GM23338 (cell line): ENCODE measurements at regions not wholly inside any gene's neighbourhood (a gene's known extent, or its start where the extent isn't known, plus 50 kb on each side); places are given as distances from the start of the nearest gene placed in this dataset.

Source experiments
- ATAC-seq: fragments of 200-7000 bp; cut with Tn5 transposase; 3 replicates; pipeline ENCODE4 v1.9.1; 2020
- DNase-seq: peaks from one replicate; pipeline ENCODE4 v3.0.0-alpha.2; 2015; ENCODE audit warnings: low spot score
- H2AFZ ChIP-seq: fragments of 200-600 bp; sonication (generic); 2 replicates; pipeline ENCODE4 v1.8.0; 2016; ENCODE audit warnings: antibody characterized with exemption, mild to moderate bottlenecking, moderate library complexity
- H3F3A ChIP-seq: fragments of 200-600 bp; sonication (generic); replicated peaks from 2 replicates; pipeline ENCODE4 v1.8.0; 2017; ENCODE audit warnings: antibody characterized with exemption, mixed run types, low read depth
- H3K27ac ChIP-seq: fragments of 200-600 bp; sonication (generic); 2 replicates; pipeline ENCODE4 v1.6.1; 2016; ENCODE audit warnings: low read depth
- H3K27me3 ChIP-seq: fragments of 200-600 bp; sonication (generic); 2 replicates; pipeline ENCODE4 v1.8.0; 2016; ENCODE audit warnings: mild to moderate bottlenecking, mixed run types, moderate library complexity; ENCODE audit not compliant: insufficient read depth
- H3K36me3 ChIP-seq: fragments of 200-600 bp; sonication (generic); 2 replicates; pipeline ENCODE4 v1.8.0; 2016; ENCODE audit warnings: mild to moderate bottlenecking; ENCODE audit not compliant: insufficient read depth
- H3K4me1 ChIP-seq: fragments of 200-600 bp; sonication (generic); 2 replicates; pipeline ENCODE4 v1.8.0; 2016; ENCODE audit warnings: mild to moderate bottlenecking, moderate library complexity; ENCODE audit not compliant: insufficient read depth
- H3K4me2 ChIP-seq: fragments of 200-600 bp; sonication (generic); 2 replicates; pipeline ENCODE4 v1.7.1; 2017; ENCODE audit warnings: mixed run types
- H3K4me3 ChIP-seq: fragments of 200-600 bp; sonication (generic); 2 replicates; pipeline ENCODE4 v1.6.1; 2016; ENCODE audit warnings: mixed run types
- H3K79me2 ChIP-seq: fragments of 200-600 bp; sonication (generic); replicated peaks from 2 replicates; pipeline ENCODE4 v1.8.0; 2017; ENCODE audit warnings: mild to moderate bottlenecking; ENCODE audit not compliant: insufficient read depth
- H3K9me2 ChIP-seq: fragments of 200-600 bp; sonication (generic); 2 replicates; pipeline ENCODE4 v1.8.0; 2017; ENCODE audit not compliant: insufficient read depth
- H4K20me1 ChIP-seq: fragments of 200-600 bp; sonication (generic); replicated peaks from 2 replicates; pipeline ENCODE4 v1.8.0; 2017; ENCODE audit warnings: mild to moderate bottlenecking; ENCODE audit not compliant: insufficient read depth
- H3K27ac Mint-ChIP-seq: 2 replicates; pipeline ENCODE4 v1.8.0; 2020; ENCODE audit warnings: inconsistent platforms, mild to moderate bottlenecking, moderate library complexity, mixed read lengths
- H3K27me3 Mint-ChIP-seq: 3 replicates; pipeline ENCODE4 v1.8.0; 2022; ENCODE audit warnings: low read depth, mild to moderate bottlenecking, moderate library complexity, mixed read lengths, inconsistent platforms; ENCODE audit not compliant: insufficient read depth, poor library complexity
- H3K36me3 Mint-ChIP-seq: 3 replicates; pipeline ENCODE4 v1.8.0; 2021; ENCODE audit warnings: low read depth, mild to moderate bottlenecking, inconsistent platforms, moderate library complexity, mixed read lengths
- H3K4me1 Mint-ChIP-seq: 3 replicates; pipeline ENCODE4 v1.8.0; 2020; ENCODE audit warnings: mild to moderate bottlenecking, inconsistent platforms, mixed read lengths
- H3K4me3 Mint-ChIP-seq: 3 replicates; pipeline ENCODE4 v1.8.0; 2021; ENCODE audit warnings: moderate library complexity, mild to moderate bottlenecking, inconsistent platforms, mixed read lengths
- H3K9me3 Mint-ChIP-seq: 3 replicates; pipeline ENCODE4 v1.8.0; 2020; ENCODE audit warnings: moderate library complexity, mild to moderate bottlenecking, inconsistent platforms, mixed read lengths
- CREB1 ChIP-seq: fragments of 250-450 bp; sonication (Bioruptor Pico); IDR thresholded peaks from 2 replicates; pipeline ENCODE4 v1.5.0; 2020; ENCODE audit warnings: low read depth, mild to moderate bottlenecking, moderate library complexity
- CTCF ChIP-seq, 2 experiments: fragments of 200-600 bp in 1 of 2; sonication (generic) in 1 of 2; conservative IDR thresholded peaks; 2 replicates each; pipeline versions ENCODE4 v1.5.1 to v1.6.1; 2016 to 2017; ENCODE audit warnings: antibody characterized with exemption in 2 of 2, low read depth in 2 of 2, mild to moderate bottlenecking in 2 of 2, moderate library complexity in 1 of 2
- EZH2 ChIP-seq: fragments of 200-600 bp; sonication (generic); IDR thresholded peaks from one replicate; pipeline ENCODE4 v1.8.0; 2017; ENCODE audit warnings: antibody characterized with exemption, mild to moderate bottlenecking, low read depth; ENCODE audit not compliant: unreplicated experiment
- EZH2phosphoT487 ChIP-seq: fragments of 200-600 bp; sonication (generic); IDR thresholded peaks from one replicate; pipeline ENCODE4 v1.8.1; 2018; ENCODE audit warnings: antibody characterized with exemption; ENCODE audit not compliant: unreplicated experiment
- JUNB ChIP-seq: IDR thresholded peaks from one replicate; pipeline ENCODE4 v1.6.1; 2016; ENCODE audit warnings: antibody characterized with exemption; ENCODE audit not compliant: unreplicated experiment
- NANOG ChIP-seq: IDR thresholded peaks from 2 replicates; pipeline ENCODE4 v1.6.1; 2016; ENCODE audit warnings: antibody characterized with exemption, borderline replicate concordance
- REST ChIP-seq: IDR thresholded peaks from one replicate; pipeline ENCODE4 v1.6.1; 2018; ENCODE audit warnings: antibody characterized with exemption; ENCODE audit not compliant: unreplicated experiment
- STAT1 ChIP-seq: IDR thresholded peaks from one replicate; pipeline ENCODE4 v1.6.1; 2016; ENCODE audit warnings: antibody characterized with exemption; ENCODE audit not compliant: unreplicated experiment
- ZNF114 ChIP-seq: fragments of 250-450 bp; sonication (Bioruptor Pico); IDR thresholded peaks from 2 replicates; pipeline ENCODE4 v1.5.0; 2020; ENCODE audit warnings: mild to moderate bottlenecking, moderate library complexity
- ZNF331 ChIP-seq: fragments of 250-450 bp; sonication (Bioruptor Pico); IDR thresholded peaks from 2 replicates; pipeline ENCODE4 v1.5.0; 2020; ENCODE audit warnings: low read depth, mild to moderate bottlenecking, moderate library complexity

GRCh38 chrX:15918003-15918402, 63.4 kb upstream of the AP1S2 start (continued):
- TF ChIP-seq ZNF114 (CRISPR knock-in tag) (no peak), NANOG (no peak), REST (no peak), STAT1 (no peak), ZNF331 (CRISPR knock-in tag) (no peak)

- no peaks in the 10 kb centered on the region for H3K4me1 ChIP-seq
- H3K4me2 ChIP-seq = no peak overlapping the region
- no peak for DNase-seq
- H3K9me2 ChIP-seq = no peaks in the 10 kb centered on the region
- H3K27me3 Mint-ChIP-seq = no peaks in the 10 kb centered on the region
- H3K36me3 Mint-ChIP-seq = peaks cover 24% of the 10 kb centered on the region
- H3K4me1 Mint-ChIP-seq = no peaks in the 10 kb centered on the region; the same call in 2 of the 3 replicates
- H3K9me3 Mint-ChIP-seq = peaks cover 12% of the 10 kb centered on the region
- no peaks in the 10 kb centered on the region for H3F3A ChIP-seq
- no peak overlapping the region for H3K27ac ChIP-seq
- no peaks in the 10 kb centered on the region for H3K36me3 ChIP-seq
- H3K27me3 ChIP-seq = no peaks in the 10 kb centered on the region
- H3K79me2 ChIP-seq = no peaks in the 10 kb centered on the region
- no peak overlapping the region for H3K4me3 Mint-ChIP-seq
- no peak overlapping the region for H3K27ac Mint-ChIP-seq
- no peak for ATAC-seq
- H2AFZ ChIP-seq = no peak overlapping the region
- H3K4me3 ChIP-seq = no peak overlapping the region
- H4K20me1 ChIP-seq = no peaks in the 10 kb centered on the region
- TF ChIP-seq ZNF114 (CRISPR knock-in tag) = no peak
- no peak for TF ChIP-seq EZH2phosphoT487
- no peak for TF ChIP-seq ZNF331 (CRISPR knock-in tag)
- TF ChIP-seq REST = no peak
- TF ChIP-seq JUNB = no peak
- TF ChIP-seq CTCF (conservative IDR thresholded peaks at IDR 0.05; ENCODE audit: low read depth in 2 of 2) = no peak
- TF ChIP-seq STAT1 = no peak
- no peak for TF ChIP-seq EZH2
- no peak for TF ChIP-seq CREB1 (CRISPR knock-in tag)
Observed at GRCh38 chrX:15916704-15917084, 62.1 kb upstream of the AP1S2 start.
